HG02623 (cell line): ENCODE measurements at regions not wholly inside any gene's neighbourhood (a gene's known extent, or its start where the extent isn't known, plus 50 kb on each side); places are given as distances from the start of the nearest gene placed in this dataset.
"Not testable (repeated sequence)": the region's sequence is repeated elsewhere in the genome, so short reads cannot be mapped to it uniquely, and the experiment has no call there.

Source experiments
- ATAC-seq: cut with Tn5 transposase; IDR thresholded peaks from one replicate; pipeline ENCODE4 v1.9.1; 2021; ENCODE audit warnings: moderate library complexity; ENCODE audit not compliant: unreplicated experiment

DNA sequence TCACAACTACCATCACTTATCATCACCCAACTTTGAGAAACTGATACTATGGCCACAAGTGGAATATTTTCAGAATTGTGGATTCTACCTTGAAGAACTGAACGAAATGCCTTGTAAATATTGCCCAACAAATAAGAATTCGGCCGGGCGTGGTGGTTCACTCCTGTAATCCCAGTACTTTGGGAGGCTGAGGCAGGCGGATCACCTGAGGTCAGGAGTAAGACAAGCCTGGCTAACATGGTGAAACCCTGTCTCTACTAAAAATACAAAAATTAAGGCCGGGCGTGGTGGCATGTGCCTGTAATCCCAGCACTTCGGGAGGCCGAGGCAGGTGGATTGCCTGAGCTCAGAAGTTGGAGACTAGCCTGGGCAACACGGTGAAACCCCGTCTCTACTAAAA, 862.7 kb downstream of the ZPLD1 start:
- ATAC-seq: not testable (repeated sequence)

DNA sequence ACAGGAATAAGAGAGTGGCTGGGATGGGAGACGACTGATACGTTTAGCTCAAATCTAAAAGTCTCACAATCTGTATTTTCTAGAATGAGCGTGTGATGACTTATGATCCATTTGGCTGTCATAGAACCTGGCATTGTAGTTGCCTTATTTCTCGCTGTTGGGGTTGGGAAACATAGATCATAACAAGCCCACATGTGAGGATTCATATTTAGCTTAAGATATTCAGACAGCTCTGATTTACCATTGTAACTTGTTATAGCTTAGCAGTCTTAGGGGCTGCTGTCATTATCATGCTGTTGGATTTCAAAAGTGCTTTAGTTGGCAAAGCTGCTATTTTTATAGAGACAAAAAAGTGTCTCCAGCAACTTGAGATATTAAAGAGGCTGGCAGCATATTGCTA, 871.3 kb downstream of the ZPLD1 start:
- no peak for ATAC-seq

DNA sequence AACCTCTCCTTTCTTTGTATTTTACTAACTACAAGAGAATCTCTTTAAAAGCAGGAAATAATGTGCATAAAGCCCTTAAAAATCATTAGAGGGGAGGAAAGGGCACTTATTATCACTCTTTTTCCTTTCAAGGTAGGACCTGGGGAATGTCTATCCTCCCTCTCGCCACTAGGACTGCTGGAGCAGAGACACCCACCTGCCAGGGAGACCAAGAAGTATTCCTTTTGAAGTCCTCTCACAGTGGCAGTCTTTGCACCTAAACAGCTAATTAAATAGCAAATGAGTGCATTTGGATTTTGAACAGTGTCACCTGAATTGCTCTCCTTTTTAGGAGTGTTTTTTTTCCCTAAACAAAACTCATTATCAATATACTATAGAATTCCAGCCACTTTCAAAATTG, 874.1 kb downstream of the ZPLD1 start:
- no peak for ATAC-seq

DNA sequence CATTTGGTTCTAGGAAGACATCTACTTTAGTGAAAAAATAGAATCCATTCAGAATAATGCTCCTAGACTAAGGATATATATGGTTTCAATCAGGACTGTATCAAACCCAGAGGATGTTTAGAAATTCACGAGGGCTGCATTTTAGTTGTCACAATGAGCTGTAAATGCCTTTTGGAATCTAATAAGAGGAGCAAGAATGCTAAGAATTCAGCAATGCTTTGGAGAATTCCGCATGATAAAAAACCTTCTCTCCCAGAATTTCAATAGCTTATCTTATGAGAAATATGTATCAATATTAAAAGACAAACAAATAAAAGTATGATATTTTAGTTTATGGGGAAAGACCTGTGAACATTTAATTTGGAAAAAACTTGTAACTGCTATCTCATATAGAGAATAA, 885.1 kb downstream of the ZPLD1 start:
- no peak for ATAC-seq

DNA sequence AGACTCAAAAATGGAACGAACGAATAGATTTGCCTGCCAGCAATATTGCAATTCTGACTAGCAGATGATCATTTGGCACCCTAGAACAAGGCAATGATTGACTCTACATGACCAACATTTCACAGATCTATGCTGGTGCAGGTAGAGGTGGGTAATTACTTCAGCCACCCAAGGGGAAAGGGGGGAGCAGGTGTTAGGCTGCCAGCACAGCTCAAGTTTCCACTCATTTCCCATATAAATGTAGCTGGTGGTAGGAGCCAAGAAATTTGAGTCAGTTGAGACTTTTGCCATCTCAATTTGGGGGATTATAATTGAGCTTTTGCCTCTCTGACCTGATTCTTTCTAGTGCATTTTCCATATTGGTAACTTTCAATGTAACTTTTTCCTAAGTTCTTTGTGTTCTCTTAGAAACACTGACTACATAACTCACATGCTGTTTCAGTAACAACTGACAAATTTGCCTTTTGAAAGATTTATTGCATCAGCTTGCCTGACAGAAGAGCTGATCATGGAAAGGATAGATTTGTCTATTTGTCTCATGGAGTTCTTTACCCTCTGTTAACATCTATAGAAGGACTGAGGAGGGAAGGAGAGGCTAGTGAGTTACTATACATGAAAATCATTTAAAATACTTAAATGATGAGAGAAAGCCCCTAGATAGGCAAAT, 902.5 kb downstream of the ZPLD1 start:
- ATAC-seq: no peak

DNA sequence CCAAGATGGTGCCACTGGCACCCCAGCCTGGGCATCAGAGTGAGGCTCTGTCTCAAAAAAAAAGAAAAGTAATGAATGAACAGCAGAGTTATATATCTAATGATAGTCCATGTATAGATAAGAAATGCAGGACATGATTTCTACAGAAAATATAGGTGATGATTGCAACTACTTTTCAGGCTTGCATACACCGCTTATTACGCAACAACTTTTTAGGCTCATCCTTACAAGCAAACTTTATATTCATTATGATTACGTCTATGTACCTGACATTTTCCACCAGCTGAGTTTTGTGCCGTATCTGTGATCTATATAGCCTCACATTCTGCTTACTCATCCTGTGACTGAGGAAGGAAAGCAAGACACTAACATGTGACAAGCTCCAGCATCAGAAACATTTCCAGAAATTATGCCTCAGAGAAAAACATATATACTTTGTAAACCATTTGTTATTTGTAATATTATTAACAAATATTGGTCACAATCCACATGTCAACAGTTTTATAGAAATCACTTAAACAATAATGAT, 906.3 kb downstream of the ZPLD1 start:
- no peak for ATAC-seq

DNA sequence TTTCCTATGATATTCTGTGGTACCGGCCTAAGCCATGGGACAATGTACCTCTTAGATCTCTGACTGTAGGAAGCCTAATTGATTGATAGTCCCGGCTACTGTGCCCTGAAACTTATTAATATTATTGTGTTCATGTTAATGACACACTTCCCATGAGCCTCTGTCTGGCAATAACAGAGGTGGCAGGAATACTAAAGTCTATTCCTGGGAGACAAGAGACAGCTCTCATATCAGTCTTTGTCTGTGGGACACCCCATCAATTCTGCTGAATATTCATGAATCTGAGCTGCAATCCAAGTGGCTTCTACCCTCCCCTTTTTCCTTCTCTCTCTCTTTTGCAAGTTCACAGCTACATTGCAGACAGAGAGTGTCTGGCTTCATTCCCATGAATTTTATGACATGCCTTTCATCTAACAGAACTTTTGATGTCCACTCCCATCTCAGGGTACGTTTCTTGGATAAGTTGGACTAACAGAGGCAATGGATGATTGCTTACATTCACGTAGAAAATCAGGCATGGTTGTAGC, 907.5 kb downstream of the ZPLD1 start:
- no peak for ATAC-seq

DNA sequence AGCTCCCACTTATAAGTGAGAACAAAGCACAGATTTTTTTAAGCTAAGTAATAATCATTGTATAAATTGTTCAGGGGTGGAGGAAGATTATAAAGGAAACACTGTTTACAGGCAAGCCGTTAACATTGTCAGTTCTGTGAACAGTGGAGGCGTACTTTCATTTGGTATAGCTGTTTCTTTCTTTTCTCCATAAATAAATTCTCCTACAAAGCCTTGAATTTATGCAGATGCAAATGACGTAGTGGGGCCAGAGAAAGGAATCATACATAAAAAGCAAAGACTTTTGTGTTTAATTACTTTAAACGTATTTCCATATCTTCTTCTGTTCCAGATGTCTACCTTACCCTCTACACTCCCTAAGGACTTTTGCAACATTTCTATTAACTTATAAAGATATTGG, 914.9 kb downstream of the ZPLD1 start:
- ATAC-seq: no peak

DNA sequence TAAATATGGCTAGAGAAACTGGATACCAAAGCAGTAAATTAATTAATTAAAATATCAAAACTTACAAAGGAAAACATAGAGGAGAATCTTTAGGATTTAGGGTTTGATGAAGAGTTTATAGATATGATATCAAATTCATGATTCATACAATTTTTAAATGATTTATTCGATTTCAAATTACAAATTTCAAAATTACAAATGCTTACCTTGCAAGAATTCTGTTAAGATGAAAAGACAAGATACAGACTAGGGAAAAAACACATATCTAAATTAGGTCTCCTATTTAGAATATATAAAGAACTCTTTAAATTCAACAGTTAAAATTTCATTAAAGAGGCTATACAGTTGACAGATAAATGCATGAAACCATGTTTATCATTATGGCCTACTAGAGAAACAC, 930.7 kb downstream of the ZPLD1 start:
- ATAC-seq: no peak

DNA sequence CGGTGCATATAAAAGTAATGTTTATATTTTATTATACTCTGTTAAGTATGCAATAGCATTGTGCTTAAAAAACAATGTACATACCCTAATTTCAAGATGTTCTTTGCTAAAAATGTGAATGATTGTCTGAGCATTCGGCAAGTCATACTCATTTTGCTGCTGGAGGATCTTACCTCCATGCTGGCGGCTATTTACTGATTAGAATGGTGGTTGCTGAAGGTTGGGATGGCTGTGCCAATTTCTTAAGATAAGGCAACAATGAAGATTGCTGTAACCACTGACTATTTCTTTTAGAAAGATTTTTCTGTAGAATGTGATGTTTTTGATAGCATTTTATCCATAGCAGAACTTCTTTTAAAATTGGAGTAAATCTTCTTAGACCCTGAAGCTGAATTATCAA, 932.7 kb downstream of the ZPLD1 start:
- no peak for ATAC-seq

DNA sequence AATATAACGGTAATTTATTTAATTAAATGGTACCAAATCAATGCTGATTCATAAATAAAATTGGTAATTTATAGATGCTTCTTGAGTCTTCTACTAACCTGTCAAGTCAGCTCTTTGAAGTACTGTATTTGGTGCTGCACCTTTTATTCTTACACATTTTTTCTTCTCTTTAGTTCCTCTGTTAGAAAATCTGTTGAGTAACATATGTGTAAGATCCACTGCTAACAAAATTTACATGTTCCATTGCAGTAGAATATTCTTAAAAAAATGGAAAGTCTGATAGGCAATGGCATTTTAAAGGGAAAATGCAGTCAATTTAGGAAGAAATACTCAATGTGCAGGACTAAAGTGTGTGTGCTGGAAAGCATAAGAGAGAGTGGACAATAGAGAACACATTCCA, 936.6 kb downstream of the ZPLD1 start:
- ATAC-seq: no peak

DNA sequence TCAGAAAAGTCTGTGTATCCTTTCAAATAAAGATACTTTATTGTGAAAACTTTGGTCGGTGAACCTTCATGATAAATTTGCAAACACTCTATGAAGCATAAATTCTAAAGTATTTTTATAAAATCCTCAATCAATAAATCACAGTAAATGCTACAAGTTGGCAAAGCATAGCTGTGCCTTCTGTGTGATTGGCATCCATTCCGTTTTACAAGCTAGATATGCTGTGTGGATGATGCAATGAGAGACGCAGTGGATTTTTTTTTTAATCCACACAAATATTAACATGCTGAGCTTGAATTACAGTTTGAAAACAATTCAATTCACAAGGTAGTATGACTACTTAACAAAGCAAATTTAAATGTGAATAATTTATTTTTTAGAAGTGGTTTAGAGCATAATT, 937.2 kb downstream of the ZPLD1 start:
- ATAC-seq: no peak

DNA sequence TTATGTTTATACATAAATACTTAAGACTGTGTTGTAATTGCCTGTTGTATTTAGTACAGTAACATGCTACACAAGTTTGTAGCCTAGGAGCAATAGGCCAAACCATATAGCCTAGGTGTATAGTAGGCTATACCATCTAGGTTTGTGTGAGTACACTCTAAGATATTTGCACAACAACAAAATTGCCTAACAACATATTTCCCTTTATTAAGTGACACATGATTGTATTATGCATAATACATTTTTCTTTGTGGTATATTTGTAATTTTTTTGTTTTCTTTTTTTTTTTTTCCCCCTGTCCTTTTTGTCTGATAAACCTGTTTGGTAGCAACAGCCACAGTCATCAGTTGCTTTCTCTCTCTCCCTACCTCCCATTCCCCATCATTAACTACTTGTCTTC, 945.6 kb downstream of the ZPLD1 start:
- ATAC-seq: no peak

DNA sequence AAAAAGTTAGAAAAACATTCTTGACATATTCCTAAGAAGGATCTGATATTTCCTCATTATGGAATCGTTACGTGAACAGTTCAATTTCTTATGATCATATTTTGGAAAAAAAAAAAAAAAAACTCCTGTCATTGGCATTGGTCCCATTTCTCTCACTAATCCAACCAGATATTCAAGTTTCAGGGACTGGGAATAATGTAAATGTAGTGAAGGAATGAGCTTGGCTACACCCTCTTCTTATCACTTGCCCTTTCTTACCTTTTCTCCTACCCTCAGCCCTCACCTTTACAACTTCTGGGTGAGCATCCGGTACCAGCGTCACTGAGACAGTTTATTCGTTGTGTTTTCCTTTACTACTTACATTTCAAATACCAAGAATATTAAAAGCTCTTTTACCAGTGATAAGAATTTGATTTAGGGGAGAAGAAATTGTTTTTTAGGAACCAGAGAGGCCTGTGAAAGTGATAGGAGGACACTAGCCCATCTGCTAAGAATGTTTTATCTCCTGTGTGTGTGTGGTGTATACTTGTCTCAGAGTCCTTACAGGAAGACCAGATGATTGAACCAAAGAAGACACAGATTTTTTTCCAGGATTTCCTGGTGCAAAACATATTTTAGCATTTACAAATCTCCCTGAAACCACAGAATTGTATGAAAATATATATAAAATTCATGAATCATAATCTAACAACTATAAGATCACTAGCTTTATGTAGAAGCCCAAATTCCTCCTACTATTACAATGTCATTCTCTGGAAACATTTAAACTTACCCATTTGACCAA, 946.7 kb downstream of the ZPLD1 start:
- no peak for ATAC-seq

DNA sequence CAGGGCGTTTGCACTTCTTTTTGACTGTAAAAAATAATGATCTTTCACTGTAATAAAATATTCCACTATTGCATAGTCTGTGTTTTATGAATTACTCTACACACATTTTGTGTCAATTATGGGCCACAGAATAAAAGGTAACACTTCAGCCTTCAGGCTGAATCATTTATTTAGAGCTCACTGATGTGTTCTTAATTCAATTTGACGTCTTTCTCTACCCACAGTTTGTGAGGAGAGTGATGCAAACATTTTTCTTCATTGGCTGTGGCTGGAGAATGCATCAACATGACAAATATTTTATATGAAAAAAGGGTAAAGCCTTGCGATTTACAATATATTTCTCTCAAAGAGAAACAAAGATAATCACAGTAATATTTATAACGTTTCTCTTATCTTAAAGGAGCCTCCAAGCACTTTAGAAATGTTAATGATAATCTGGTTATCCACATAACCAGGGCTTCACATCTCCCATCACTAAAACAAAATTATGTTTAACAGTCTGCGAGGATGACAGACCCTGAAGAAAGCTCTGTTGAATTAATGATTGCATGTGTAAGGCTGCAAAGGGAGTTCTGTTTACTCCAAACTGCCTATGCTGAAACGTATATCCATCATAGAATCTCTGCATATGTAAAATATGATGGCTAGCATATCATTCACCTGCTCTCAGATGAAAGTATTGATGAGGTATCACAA, 951.3 kb downstream of the ZPLD1 start:
- no peak for ATAC-seq

DNA sequence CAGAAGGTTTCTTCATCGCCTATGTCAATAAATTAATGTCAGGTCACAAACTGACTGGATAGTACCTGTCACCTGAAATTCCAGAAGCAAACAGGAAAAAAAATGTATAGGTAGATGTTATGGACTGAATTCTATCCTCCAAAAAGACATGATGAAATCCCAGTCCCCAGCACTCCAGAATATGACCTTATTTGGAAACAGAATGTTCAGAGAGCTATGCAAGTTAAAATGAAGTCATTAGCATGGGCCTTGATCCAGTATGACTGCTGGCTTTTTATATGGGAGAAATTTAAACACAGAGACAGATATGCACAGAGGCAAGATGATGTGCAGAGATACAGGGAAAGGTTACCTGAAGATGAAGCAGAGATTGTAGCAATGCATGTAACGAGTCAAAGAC, 953.4 kb downstream of the ZPLD1 start:
- no peak for ATAC-seq

DNA sequence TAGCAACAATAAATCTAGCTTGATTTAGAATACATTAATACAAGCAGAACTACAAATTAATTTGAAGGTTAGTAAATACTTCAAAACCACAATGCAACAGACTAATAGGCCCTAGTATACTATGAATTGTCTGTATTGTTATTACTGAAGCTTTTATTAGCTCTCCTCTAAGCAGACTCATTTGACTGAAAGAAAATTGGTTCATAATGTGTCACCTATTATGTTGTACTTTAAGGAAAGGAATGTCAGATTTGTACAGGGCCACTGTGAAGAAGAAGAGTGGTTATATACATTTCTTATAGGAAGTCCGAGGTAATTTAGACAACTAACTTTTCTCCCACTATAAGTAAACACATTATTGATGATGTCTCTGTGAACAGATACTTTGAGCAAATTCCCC, 954.5 kb downstream of the ZPLD1 start:
- no peak for ATAC-seq

DNA sequence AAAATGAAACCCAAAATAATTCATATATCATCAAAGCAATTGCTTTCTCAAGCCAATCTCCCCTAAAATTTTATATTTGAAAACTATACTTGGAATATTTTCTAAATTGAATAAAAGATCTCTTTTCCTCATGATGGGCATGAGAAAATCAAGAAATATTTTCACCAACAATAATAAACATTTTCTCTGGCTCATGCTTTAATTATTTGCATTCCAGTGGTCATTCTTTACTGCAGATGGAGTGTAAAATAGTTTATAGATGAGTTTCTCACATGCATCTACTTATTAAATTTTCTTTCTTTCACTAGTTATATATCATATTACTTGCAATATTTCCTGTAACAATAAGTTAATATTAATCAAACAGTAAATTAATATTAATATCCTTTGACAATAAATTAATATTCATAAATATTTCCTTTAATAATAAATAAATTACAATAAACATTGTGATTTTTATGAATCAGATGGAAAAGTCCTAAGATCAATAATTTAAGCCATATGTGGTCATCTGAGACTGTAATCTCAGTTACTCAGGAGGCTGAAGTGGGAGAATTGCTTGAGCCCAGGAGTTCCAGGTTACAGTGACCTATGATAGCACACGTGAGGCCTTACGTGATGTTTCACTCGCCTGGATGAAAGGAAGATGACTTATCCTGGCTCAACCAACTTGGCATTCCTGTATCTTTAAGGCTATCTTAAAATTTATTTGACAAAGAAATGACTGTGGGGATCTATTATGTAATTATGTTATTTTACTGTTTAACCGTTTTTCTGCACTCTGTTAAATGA, 958.8 kb downstream of the ZPLD1 start:
- ATAC-seq: no peak

DNA sequence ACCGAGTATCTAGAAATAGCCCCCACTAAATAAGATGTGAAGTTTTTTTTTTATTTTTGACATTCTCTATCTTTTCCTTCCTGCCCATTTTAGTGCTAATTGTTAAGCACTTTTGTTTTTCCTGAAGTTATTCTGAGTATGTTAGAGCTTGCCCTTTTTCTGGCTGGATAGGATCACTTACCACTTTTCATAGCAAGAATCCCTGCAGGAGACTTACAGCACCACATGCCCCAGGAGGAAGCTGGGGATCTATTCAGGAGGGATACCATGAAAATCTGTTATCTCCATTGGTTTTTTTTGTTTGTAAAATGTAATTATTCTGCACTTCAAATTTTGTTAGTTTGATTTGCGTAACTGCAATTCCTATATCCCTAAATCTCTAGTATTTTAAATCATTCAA, 968.4 kb downstream of the ZPLD1 start:
- ATAC-seq: no peak

DNA sequence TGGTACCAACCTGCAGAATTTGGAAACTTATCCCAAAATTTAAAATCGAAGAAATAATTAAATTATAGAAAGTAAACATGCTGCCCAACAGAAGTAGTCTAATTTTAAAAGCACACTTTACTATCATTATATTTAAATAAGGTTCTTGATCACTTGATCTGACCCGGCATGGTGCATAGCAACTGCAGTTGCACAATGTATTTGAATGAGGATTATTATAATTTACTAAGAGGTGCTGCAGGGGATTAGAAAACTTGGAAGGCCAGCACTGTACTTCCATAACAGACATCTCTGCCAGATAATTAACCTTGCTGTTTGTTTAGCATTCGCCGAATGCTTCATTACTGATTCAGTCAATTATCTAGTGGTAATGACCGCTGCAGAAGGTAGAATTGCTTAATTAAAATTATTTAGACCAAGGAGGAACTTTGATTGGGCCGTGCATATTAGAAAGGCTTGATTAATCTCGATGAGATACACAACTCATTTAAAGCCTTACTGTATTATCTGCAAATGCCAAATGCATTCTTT, 971.6 kb downstream of the ZPLD1 start:
- ATAC-seq: no peak

DNA sequence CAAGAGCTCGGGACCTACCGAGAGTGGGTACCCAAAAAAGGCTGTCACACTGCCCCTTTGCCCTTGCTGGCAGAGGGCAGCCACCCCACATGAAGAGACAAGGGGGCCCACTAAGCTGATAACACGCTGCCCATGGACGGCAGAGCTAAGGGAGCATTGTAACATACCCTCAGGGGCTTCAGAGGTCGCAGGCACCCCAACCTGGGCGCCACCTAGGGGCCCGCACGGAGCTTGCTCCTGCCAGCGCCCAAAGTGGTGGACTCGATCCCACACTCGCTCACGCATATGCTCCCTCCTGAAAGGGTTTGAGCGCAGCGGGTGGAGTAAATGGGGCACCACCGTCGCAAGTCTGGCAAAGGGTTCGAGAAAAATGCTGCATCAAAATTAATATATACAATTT, 975.4 kb downstream of the ZPLD1 start:
- ATAC-seq: no peak
